DMS 273 (cell line): ENCODE measurements at regions not wholly inside any gene's neighbourhood (a gene's known extent, or its start where the extent isn't known, plus 50 kb on each side); places are given as distances from the start of the nearest gene placed in this dataset.

Experiments
- DNase-seq: peaks from one replicate; lab custom pipeline; 2025; ENCODE audit not compliant: unreplicated experiment; lab: John Stamatoyannopoulos, UW

DNA sequence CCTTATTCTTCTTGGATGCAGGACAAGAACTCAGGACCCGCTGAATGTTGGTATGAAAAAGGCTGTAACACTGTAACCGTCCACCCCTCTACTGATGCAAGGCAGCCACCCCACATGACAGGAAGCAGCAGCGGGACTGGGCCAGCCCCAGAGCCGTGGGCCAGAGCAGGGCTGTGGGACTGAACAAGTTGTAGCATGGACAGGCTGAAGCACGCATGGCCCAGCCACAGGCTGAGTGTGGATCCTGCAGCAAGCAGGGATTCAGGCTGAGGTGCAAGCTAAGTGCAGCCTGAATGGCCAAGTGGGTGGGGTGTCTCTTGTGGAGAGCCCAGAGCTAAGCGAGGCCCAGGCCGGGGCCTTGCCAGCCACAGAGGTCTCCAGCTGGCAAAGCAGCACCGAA is 632.2 kb downstream of the SPOCK3 start:
- no peak for DNase-seq

DNA sequence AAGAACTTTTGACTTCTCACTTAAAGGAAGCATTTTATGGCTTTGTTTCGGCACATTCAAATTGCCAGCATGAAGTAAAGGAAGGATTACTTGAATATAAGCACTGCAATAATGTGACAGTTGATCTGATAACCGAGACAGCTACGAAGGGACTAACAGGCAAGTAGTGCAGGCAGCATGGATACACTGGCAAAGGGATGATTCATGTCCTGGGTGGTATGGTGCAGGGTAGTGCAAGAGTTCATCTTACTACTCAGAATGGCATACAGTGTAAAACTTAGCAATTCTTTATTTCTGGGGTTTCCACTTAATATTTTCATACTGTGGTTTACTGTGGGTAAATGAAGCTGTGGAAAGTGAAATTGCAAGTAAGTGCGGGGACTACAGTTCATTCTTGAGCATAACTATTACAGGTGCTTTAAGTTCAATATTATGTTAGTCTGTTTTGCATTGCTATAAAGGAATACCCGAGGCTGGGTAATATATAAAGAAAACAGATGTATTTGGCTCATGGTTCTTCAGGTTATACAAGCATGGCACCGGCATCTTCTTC is 611.8 kb downstream of the SPOCK3 start:
- no peak for DNase-seq

GRCh38 chr4:166625018-166625637 is 609.2 kb downstream of the SPOCK3 start:
- no peak for DNase-seq

DNA sequence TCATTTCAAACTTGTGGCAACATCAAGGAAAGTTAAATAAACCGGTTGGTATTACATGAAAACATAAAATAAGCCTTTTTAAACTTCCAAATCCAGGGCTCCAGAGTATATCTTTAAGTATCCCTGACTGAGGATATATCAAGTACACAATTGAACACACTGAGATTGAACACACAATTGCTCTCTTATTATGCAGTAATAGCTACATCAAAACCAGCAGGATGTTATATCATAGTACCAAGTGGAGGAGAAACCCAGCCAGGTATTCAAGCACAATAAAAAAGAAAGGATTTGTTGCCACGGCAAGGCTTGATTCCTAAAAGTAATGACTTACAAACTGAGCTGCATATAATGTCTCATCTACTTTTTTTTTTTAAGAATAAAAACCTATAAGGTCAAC is 605.8 kb downstream of the SPOCK3 start:
- DNase-seq, result no peak

DNA sequence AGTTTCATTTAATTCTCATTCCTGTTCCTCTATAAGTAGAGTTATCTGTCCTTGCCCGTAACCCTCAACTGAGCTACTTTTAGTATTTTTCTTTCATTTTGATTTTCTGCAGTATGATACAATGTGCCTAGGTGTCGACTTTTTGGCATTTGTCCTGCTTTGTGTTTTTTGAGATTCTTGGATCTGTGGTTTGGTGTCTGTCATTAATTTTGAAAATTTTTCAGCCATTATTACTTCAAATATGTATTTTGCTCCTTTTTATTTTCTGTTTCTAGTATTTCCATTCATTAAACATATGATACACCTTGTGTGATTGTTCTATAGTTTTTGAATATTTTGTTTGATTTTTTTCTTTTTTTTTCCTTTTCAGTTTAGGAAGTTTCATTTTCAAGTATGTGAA is 598.9 kb downstream of the SPOCK3 start:
- no peak for DNase-seq

- DNase-seq, result no peak
Measured at GRCh38 chr4:166637816-166638215, 596.5 kb downstream of the SPOCK3 start.

DNA sequence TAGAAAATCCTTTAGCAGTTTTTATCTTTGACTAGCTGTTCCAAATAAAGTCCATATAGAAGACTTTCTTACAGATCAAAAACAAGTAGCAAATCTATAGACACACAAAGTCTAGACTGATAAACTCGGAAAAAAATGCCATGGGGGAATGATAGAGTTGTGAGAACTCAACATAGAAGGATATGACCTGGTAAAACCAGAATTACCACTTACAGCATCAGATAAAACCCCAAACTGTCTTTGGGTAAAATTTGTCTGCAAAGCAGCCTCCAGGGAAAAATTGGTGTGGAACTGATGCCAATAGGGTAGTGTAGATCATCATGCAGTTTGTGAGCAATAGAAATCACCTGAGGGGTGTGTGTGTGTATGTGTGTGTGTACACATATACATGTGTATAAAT is 579.1 kb downstream of the SPOCK3 start:
- no peak for DNase-seq

DNA sequence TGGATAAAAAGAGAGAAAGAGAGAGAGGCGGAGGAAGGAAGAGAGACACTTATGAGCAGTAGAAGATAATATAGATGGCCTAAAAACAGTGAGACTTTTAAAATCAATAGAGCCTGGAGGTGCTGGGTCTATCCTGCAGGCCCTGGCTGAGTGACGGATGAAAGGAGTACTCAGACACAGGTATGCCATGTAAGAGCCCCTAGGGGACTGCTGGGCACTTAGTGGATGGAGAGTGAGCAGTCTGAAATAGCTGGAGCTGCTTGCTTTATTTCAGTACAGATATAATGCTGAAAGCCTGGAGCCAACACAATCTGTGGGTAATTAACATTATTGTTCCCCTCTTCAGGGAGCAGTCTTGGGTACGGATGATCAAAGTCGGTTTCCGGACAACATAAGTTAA is 578.6 kb downstream of the SPOCK3 start:
- no peak for DNase-seq

GRCh38 chr4:166657261-166657660 is 577.0 kb downstream of the SPOCK3 start:
- no peak for DNase-seq

DNA sequence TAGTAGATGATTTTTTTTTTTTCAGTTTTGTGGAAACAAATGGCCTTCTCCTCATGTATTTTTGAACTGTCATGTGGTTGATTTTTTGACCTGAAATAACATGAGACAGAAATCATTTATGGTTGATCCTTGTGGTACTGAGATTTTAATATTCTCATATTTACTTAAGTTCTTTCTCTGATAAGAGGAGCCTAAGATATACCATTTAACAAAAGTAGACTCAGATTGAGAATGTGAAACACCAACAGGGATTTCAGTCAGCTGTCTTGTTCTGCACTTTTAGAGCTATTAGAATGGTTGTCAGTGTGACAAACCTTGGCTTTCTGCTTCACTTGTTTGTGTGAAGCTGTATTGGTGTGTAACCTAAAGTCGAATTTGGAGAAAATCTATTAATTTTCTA is 575.7 kb downstream of the SPOCK3 start:
- DNase-seq, result no peak

GRCh38 chr4:166662266-166662843 is 571.9 kb downstream of the SPOCK3 start:
- no peak for DNase-seq

DNA sequence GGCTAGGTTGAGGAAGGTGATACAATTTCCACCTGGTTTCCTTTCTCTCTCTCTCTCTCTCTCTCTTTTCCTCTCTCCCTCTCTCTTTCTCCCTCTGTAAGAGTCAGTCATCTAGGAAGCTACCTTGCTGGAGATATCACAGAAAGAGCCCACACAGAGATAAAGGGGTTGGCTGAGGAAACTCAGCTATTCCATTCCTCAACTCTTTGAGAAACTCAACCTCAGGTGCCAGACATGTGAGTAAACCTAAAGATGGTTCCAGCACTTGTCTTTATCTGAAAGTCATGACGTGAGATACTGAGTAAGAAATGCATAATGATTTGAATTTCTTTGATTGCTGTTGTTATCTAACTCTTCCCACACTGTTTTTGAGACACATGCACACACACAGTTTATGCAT is 564.0 kb downstream of the SPOCK3 start:
- no peak for DNase-seq

DNA sequence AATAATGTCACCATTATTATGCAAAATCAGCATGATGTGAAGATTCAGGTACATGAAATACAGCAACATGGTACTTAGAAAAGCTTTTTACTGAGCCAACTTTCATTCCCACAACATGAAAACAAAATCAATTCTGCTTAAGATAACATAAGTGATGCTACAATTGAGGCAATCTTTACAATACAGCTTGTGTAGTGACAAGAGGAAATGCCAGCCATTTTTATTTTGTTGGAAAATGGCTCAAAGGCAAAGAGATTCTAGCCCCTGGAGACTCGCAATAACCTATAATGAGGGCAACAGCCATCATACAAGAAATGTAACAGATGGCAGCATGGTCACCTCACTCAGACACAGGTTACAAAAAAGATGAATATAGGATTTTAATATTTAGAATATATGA is 560.4 kb downstream of the SPOCK3 start:
- no peak for DNase-seq

GRCh38 chr4:166675411-166675810 is 558.9 kb downstream of the SPOCK3 start:
- no peak for DNase-seq

- no peak for DNase-seq
Measured at GRCh38 chr4:166680796-166681195, 553.5 kb downstream of the SPOCK3 start.

- DNase-seq, result no peak
Measured at GRCh38 chr4:166682200-166682599, 552.1 kb downstream of the SPOCK3 start.
